ENCODE measurements at regions not wholly inside any gene's neighbourhood (a gene's known extent, or its start where the extent isn't known, plus 50 kb on each side); places are given as distances from the start of the nearest gene placed in this dataset.
"Not testable (repeated sequence)": the region's sequence is repeated elsewhere in the genome, so short reads cannot be mapped to it uniquely, and the experiment has no call there.

GRCh38 chr11:29227811-29228210 is 789.0 kb downstream of the KCNA4 start:
- Histone ChIP-seq H3K4me1 (no peaks in the 10 kb centered on the region), H3K27ac (no peak overlapping the region), H3K27me3 (ENCODE audit: insufficient read depth in 3 of 3, low read length in 2 of 3) (no peaks in the 10 kb centered on the region), H3K9me3 (no peaks in the 10 kb centered on the region), H3K36me3 (ENCODE audit: insufficient read depth in 1 of 2, low read depth in 1 of 2) (no peaks in the 10 kb centered on the region), H3K4me3 (no peak overlapping the region)
- 30 to 44% (median 34%) methylated on average over 6 of the region's 6 CpGs for WGBS, 3 donors
- ATAC-seq (no peak), DNase-seq (no peak)
- intact Hi-C loops (cut with DNase I) = no loop called here
- no peak for TF ChIP-seq CTCF (IDR thresholded peaks at IDR 0.05)

- ATAC-seq = no peak
- no peak overlapping the region for H3K4me3 ChIP-seq
- DNase-seq = no peak
Observed at GRCh38 chr11:29224739-29225384, 792.0 kb downstream of the KCNA4 start.

DNA sequence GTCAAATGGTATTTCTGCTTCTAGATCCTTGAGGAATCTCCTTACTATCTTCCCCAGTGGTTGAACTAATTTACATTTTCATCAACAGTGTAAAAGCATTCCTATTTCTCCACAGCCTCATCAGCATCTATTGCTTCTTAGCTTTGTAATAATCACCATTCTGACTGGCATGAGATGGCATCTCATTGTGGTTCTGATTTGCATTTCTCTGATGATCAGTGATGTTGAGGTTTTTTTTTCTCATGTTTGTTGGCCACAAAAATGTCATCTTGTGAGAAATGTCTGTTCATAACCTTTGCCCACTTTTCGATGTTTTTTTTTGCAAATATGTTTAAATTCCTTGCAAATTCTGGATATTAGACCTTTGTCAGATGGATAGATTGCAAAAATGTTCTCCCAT is 797.3 kb downstream of the KCNA4 start:
- ATAC-seq; H3K27ac ChIP-seq; H3K4me3 ChIP-seq; intact Hi-C loops (cut with DNase I); H3K27me3 ChIP-seq (ENCODE audit: insufficient read depth in 3 of 3, low read length in 2 of 3); H3K36me3 ChIP-seq (ENCODE audit: insufficient read depth in 1 of 2, low read depth in 1 of 2); H3K4me1 ChIP-seq; DNase-seq; H3K9me3 ChIP-seq: not testable (repeated sequence)
- 2 to 96% (median 56%) methylated on average over 1 of the region's 1 CpG for WGBS, 3 donors

More at GRCh38 chr11:29224739-29225384, 792.0 kb downstream of the KCNA4 start:
- Histone ChIP-seq H3K4me1 (no peaks in the 10 kb centered on the region), H3K27me3 (ENCODE audit: insufficient read depth in 3 of 3, low read length in 2 of 3) (no peaks in the 10 kb centered on the region), H3K36me3 (ENCODE audit: insufficient read depth in 1 of 2, low read depth in 1 of 2) (no peaks in the 10 kb centered on the region), H3K27ac (no peak overlapping the region), H3K9me3 (no peaks in the 10 kb centered on the region)
- no peak for TF ChIP-seq CTCF (IDR thresholded peaks at IDR 0.05)
- 66 to 69% (median 67%) methylated on average over 9 of the region's 9 CpGs for WGBS, 3 donors
- intact Hi-C loops (cut with DNase I) = no loop called here

DNA sequence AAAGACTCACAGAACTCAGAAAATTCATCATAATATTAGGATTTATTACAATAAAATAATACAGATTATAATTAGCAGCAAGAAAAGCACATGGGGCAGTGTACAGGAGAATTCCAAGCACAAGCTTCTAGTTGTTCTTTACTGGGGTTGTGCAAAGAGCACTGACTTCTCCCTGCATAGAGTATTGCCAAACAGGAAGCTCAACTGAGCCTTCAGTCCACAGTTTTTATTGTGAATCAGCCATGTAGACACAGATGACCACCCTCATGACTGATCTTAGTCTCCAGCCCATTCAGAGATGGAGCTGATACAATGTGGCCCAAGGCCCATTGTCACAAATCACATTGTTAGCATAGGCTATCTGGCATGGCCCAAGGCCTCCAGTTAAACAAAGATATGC is 798.9 kb downstream of the KCNA4 start:
- TF ChIP-seq CTCF (IDR thresholded peaks at IDR 0.05) = no peak
- H3K9me3 ChIP-seq = no peaks in the 10 kb centered on the region

GRCh38 chr11:29214833-29215232 is 802.0 kb downstream of the KCNA4 start:
- WGBS, 3 donors = 58 to 68% (median 67%) methylated on average over 4 of the region's 4 CpGs
- H3K27me3 ChIP-seq (ENCODE audit: insufficient read depth in 3 of 3, low read length in 2 of 3) = no peaks in the 10 kb centered on the region
- ATAC-seq (no peak), DNase-seq (no peak)
- H3K27ac ChIP-seq = no peak overlapping the region
- H3K36me3 ChIP-seq (ENCODE audit: insufficient read depth in 1 of 2, low read depth in 1 of 2) = no peaks in the 10 kb centered on the region
- no peak for TF ChIP-seq CTCF (IDR thresholded peaks at IDR 0.05)
- no peaks in the 10 kb centered on the region for H3K9me3 ChIP-seq
- no peak overlapping the region for H3K4me3 ChIP-seq
- intact Hi-C loops (cut with DNase I) = no loop called here
- no peaks in the 10 kb centered on the region for H3K4me1 ChIP-seq

More for the DNA sequence above, 798.9 kb downstream of the KCNA4 start:
- Histone ChIP-seq H3K4me3 (no peak overlapping the region), H3K27me3 (ENCODE audit: insufficient read depth in 3 of 3, low read length in 2 of 3) (no peaks in the 10 kb centered on the region), H3K4me1 (no peaks in the 10 kb centered on the region), H3K36me3 (ENCODE audit: insufficient read depth in 1 of 2, low read depth in 1 of 2) (no peaks in the 10 kb centered on the region), H3K27ac (no peak overlapping the region)
- intact Hi-C loops (cut with DNase I) = no loop called here
- ATAC-seq (no peak), DNase-seq (no peak)

Data from psoas muscle (tissue), 7 donors.